Astrocyte (in vitro differentiated cells and primary cell): ENCODE measurements at regions not wholly inside any gene's neighbourhood (a gene's known extent, or its start where the extent isn't known, plus 50 kb on each side); places are given as distances from the start of the nearest gene placed in this dataset.

Experiments
- DNase-seq: peaks from one replicate; pipeline ENCODE4 v3.0.0-alpha.2; 2010; ENCODE audit warnings: low read depth
- FAIRE-seq: peaks from 2 replicates; lab custom pipeline; 2011; peaks lifted over from hg19 to GRCh38; lab: Jason Lieb, UNC
- H2AFZ ChIP-seq: 2 replicates; pipeline ENCODE4 v1.6.0; 2012; ENCODE audit warnings: low read depth, low read length, inconsistent platforms
- H3K27ac ChIP-seq: 2 replicates; pipeline ENCODE4 v1.5.1; 2011; ENCODE audit warnings: low read depth, low read length, inconsistent platforms
- H3K27me3 ChIP-seq: 2 replicates; pipeline ENCODE4 v1.6.0; 2011; ENCODE audit warnings: low read length, inconsistent platforms; ENCODE audit not compliant: insufficient read depth
- H3K36me3 ChIP-seq: 2 replicates; pipeline ENCODE4 v1.5.1; 2011; ENCODE audit warnings: low read length, inconsistent platforms; ENCODE audit not compliant: insufficient read depth
- H3K4me1 ChIP-seq: 2 replicates; pipeline ENCODE4 v1.5.1; 2011; ENCODE audit warnings: low read length, inconsistent platforms; ENCODE audit not compliant: insufficient read depth
- H3K4me2 ChIP-seq: 2 replicates; pipeline ENCODE4 v1.6.0; 2012; ENCODE audit warnings: low read length, inconsistent platforms
- H3K4me3 ChIP-seq: 2 replicates; pipeline ENCODE4 v1.5.1; 2011; ENCODE audit warnings: low read depth, mild to moderate bottlenecking, low read length, inconsistent platforms; ENCODE audit not compliant: insufficient read depth
- H3K79me2 ChIP-seq: 2 replicates; pipeline ENCODE4 v1.6.0; 2012; ENCODE audit warnings: mild to moderate bottlenecking, low read length, inconsistent platforms; ENCODE audit not compliant: insufficient read depth
- H3K9ac ChIP-seq: 2 replicates; pipeline ENCODE4 v1.6.0; 2012; ENCODE audit warnings: mild to moderate bottlenecking, low read length, inconsistent platforms
- H3K9me3 ChIP-seq: 2 replicates; pipeline ENCODE4 v1.5.1; 2012; ENCODE audit warnings: low read depth, mild to moderate bottlenecking, low read length, inconsistent platforms; ENCODE audit not compliant: insufficient read depth
- H4K20me1 ChIP-seq: 2 replicates; pipeline ENCODE4 v1.6.0; 2012; ENCODE audit warnings: low read length, inconsistent platforms; ENCODE audit not compliant: insufficient read depth
- H3K27ac Mint-ChIP-seq: one replicate; pipeline ENCODE4 v1.8.0; 2021; ENCODE audit warnings: mild to moderate bottlenecking, mixed read lengths; ENCODE audit not compliant: unreplicated experiment
- H3K27me3 Mint-ChIP-seq: one replicate; pipeline ENCODE4 v1.8.0; 2021; ENCODE audit warnings: low read depth, mixed read lengths; ENCODE audit not compliant: unreplicated experiment
- H3K36me3 Mint-ChIP-seq: one replicate; pipeline ENCODE4 v1.8.0; 2021; ENCODE audit warnings: low read depth, mixed read lengths; ENCODE audit not compliant: unreplicated experiment
- H3K4me1 Mint-ChIP-seq: one replicate; pipeline ENCODE4 v1.8.0; 2021; ENCODE audit warnings: low read depth, mixed read lengths; ENCODE audit not compliant: unreplicated experiment
- H3K4me3 Mint-ChIP-seq: one replicate; pipeline ENCODE4 v1.8.0; 2021; ENCODE audit warnings: mild to moderate bottlenecking, moderate library complexity, mixed read lengths; ENCODE audit not compliant: unreplicated experiment
- H3K9me3 Mint-ChIP-seq: one replicate; pipeline ENCODE4 v1.8.0; 2021; ENCODE audit warnings: mild to moderate bottlenecking, mixed read lengths; ENCODE audit not compliant: unreplicated experiment
- EZH2 ChIP-seq: IDR thresholded peaks from 2 replicates; pipeline ENCODE4 v1.6.1; 2012; ENCODE audit warnings: mild to moderate bottlenecking, low read length, inconsistent platforms; ENCODE audit not compliant: insufficient read depth
- TF ChIP-seq, protein P1 (sequence below): IDR thresholded peaks from 2 replicates; pipeline ENCODE4 v1.5.1; 2011; ENCODE audit warnings: low read depth, mild to moderate bottlenecking, inconsistent platforms, low read length, moderate library complexity; ENCODE audit not compliant: insufficient read depth

DNA sequence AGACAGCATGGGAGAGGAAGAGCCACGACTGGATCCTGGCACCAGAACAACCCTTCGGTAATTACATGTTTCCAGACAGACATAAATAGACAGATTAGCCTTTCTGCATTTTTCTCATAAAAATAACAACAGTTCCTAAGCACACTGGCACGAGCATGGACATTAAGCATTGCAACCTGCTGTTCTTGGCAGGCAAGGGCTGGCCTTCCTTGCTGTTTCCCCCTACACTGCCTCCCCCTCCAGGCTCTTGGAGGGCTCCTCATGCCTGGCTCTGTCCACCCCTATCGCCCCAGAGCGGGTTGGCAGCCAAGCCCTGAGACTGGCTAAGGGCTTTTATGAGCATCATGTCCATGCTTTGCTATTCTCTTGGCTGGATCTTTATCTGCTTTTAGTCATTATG lies 89.6 kb downstream of the TTC32 start:
- no peak for FAIRE-seq
- no peak overlapping the region for H2AFZ ChIP-seq
- H3K4me1 ChIP-seq: no peaks in the 10 kb centered on the region
- H3K27ac Mint-ChIP-seq: no peak overlapping the region
- H3K4me3 ChIP-seq: no peak overlapping the region
- H3K4me1 Mint-ChIP-seq: peaks cover 6% of the 10 kb centered on the region
- H3K79me2 ChIP-seq: no peaks in the 10 kb centered on the region
- no peak overlapping the region for H3K27ac ChIP-seq
- no peaks in the 10 kb centered on the region for H3K9me3 Mint-ChIP-seq
- H3K27me3 ChIP-seq: no peaks in the 10 kb centered on the region
- H3K4me2 ChIP-seq: no peak overlapping the region
- no peaks in the 10 kb centered on the region for H3K36me3 ChIP-seq
- H3K4me3 Mint-ChIP-seq: no peak overlapping the region
- H3K9me3 ChIP-seq: no peaks in the 10 kb centered on the region
- no peaks in the 10 kb centered on the region for H3K36me3 Mint-ChIP-seq
- H3K9ac ChIP-seq: no peak overlapping the region
- no peak for TF ChIP-seq EZH2
- TF ChIP-seq, protein P1, sequence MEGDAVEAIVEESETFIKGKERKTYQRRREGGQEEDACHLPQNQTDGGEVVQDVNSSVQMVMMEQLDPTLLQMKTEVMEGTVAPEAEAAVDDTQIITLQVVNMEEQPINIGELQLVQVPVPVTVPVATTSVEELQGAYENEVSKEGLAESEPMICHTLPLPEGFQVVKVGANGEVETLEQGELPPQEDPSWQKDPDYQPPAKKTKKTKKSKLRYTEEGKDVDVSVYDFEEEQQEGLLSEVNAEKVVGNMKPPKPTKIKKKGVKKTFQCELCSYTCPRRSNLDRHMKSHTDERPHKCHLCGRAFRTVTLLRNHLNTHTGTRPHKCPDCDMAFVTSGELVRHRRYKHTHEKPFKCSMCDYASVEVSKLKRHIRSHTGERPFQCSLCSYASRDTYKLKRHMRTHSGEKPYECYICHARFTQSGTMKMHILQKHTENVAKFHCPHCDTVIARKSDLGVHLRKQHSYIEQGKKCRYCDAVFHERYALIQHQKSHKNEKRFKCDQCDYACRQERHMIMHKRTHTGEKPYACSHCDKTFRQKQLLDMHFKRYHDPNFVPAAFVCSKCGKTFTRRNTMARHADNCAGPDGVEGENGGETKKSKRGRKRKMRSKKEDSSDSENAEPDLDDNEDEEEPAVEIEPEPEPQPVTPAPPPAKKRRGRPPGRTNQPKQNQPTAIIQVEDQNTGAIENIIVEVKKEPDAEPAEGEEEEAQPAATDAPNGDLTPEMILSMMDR: no peak
- no peaks in the 10 kb centered on the region for H4K20me1 ChIP-seq
- H3K27me3 Mint-ChIP-seq: peaks cover 13% of the 10 kb centered on the region
- no peak for DNase-seq

DNA sequence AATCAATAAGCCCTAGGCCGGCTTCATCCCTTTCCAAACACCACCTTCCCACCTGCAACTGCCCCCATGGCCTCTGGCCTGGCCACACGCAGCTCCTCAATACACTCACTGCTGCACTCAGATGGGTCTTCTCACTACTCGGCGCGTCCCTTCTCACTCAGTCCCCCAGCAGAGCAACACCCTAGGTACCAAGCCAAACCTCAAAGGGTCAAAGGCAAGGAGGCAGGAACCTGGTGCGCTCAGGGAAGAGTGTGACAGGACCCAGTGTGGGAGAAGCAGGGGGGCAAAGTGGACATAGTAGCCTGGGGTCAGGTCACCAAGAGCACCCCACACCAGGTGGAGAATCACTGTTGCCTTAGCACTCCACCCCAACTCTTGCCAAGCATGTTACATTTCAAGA lies 90.6 kb downstream of the TTC32 start:
- Histone ChIP-seq H3K27me3 (no peaks in the 10 kb centered on the region), H4K20me1 (no peaks in the 10 kb centered on the region), H3K9me3 (no peaks in the 10 kb centered on the region), H3K9ac (no peak overlapping the region), H3K36me3 (no peaks in the 10 kb centered on the region), H2AFZ (no peak overlapping the region), H3K4me1 (peaks cover 2% of the 10 kb centered on the region), H3K4me3 (no peak overlapping the region), H3K79me2 (no peaks in the 10 kb centered on the region), H3K4me2 (no peak overlapping the region), H3K27ac (no peak overlapping the region)
- peaks cover 6% of the 10 kb centered on the region for H3K4me1 Mint-ChIP-seq
- no peak overlapping the region for H3K4me3 Mint-ChIP-seq
- peaks cover 7% of the 10 kb centered on the region for H3K27me3 Mint-ChIP-seq
- no peak overlapping the region for H3K27ac Mint-ChIP-seq
- DNase-seq (no peak), FAIRE-seq (no peak)
- TF ChIP-seq, protein P1: no peak
- no peak for TF ChIP-seq EZH2
- H3K9me3 Mint-ChIP-seq: no peaks in the 10 kb centered on the region
- no peaks in the 10 kb centered on the region for H3K36me3 Mint-ChIP-seq

DNA sequence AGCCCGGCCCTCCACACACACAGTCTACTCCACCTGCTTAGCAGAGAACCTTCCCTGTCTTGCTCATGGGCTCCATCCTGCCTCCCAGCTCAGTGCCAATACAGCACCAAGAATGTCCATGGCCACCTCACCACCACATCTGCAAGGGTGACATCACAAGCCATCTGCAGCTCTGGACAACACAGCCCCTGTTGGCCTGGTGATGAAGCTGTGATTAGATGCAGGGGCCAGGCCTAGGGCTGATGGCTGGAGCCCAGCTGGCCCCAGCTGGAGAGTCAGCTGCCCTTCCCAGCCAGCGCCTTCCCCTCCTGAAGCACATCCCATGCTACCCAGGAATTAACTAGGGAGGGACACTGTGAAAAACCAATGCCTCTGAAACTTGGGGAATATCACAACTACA lies 91.1 kb downstream of the TTC32 start:
- H3K9me3 ChIP-seq: no peaks in the 10 kb centered on the region
- Mint-ChIP-seq H3K4me1 (peaks cover 6% of the 10 kb centered on the region), H3K27ac (no peak overlapping the region), H3K36me3 (no peaks in the 10 kb centered on the region), H3K9me3 (no peaks in the 10 kb centered on the region), H3K27me3 (peaks cover 7% of the 10 kb centered on the region), H3K4me3 (no peak overlapping the region)
- no peaks in the 10 kb centered on the region for H3K36me3 ChIP-seq
- no peaks in the 10 kb centered on the region for H3K79me2 ChIP-seq
- FAIRE-seq (no peak), DNase-seq (no peak)
- no peak overlapping the region for H3K9ac ChIP-seq
- no peak overlapping the region for H3K4me3 ChIP-seq
- no peak overlapping the region for H3K27ac ChIP-seq
- H3K4me2 ChIP-seq: no peak overlapping the region
- TF ChIP-seq EZH2: no peak
- TF ChIP-seq, protein P1: no peak
- no peaks in the 10 kb centered on the region for H3K27me3 ChIP-seq
- H3K4me1 ChIP-seq: peaks cover 3% of the 10 kb centered on the region
- no peaks in the 10 kb centered on the region for H4K20me1 ChIP-seq
- no peak overlapping the region for H2AFZ ChIP-seq
